ENCODE measurements at regions not wholly inside any gene's neighbourhood (a gene's known extent, or its start where the extent isn't known, plus 50 kb on each side); places are given as distances from the start of the nearest gene placed in this dataset.
"Not testable (repeated sequence)": the region's sequence is repeated elsewhere in the genome, so short reads cannot be mapped to it uniquely, and the experiment has no call there.

GRCh38 chr2:237209885-237210284 lies 124.2 kb downstream of the COPS8 start:
- Histone ChIP-seq H3K4me3 (no peak overlapping the region), H3K9me3 (no peaks in the 10 kb centered on the region), H3K4me1 (peaks cover 4% of the 10 kb centered on the region), H3K27me3 (no peaks in the 10 kb centered on the region), H3K27ac (no peak overlapping the region), H3K36me3 (ENCODE audit: low read depth, missing control alignments) (no peaks in the 10 kb centered on the region)
- TF ChIP-seq POLR2A (IDR thresholded peaks at IDR 0.05): no peak
- TF ChIP-seq CTCF (IDR thresholded peaks at IDR 0.05): no peak
- WGBS, 2 donors: 64 to 75% methylated on average over 6 of the region's 6 CpGs
- intact Hi-C loops (cut with DNase I; ENCODE audit: low total_unique reads): no loop called here
- DNase-seq: no peak

- TF ChIP-seq CTCF (IDR thresholded peaks at IDR 0.05) (no peak), POLR2A (IDR thresholded peaks at IDR 0.05) (no peak)
- no peak for DNase-seq
- Histone ChIP-seq H3K9me3 (no peaks in the 10 kb centered on the region), H3K36me3 (ENCODE audit: low read depth, missing control alignments) (no peaks in the 10 kb centered on the region), H3K27ac (no peak overlapping the region), H3K27me3 (no peaks in the 10 kb centered on the region), H3K4me1 (peaks cover 4% of the 10 kb centered on the region), H3K4me3 (no peak overlapping the region)
- WGBS, 2 donors: 90% methylated on average over 7 of the region's 7 CpGs
- intact Hi-C loops (cut with DNase I; ENCODE audit: low total_unique reads): no loop called here
Observed at GRCh38 chr2:237210297-237210696, 124.6 kb downstream of the COPS8 start.

GRCh38 chr2:237210763-237211162 lies 125.1 kb downstream of the COPS8 start:
- DNase-seq: peak; percentile 1
- Histone ChIP-seq H3K9me3 (no peaks in the 10 kb centered on the region), H3K27me3 (no peaks in the 10 kb centered on the region), H3K4me1 (peaks cover 4% of the 10 kb centered on the region), H3K36me3 (ENCODE audit: low read depth, missing control alignments) (no peaks in the 10 kb centered on the region), H3K4me3 (no peak overlapping the region), H3K27ac (no peak overlapping the region)
- intact Hi-C loops (cut with DNase I; ENCODE audit: low total_unique reads): no loop called here
- TF ChIP-seq POLR2A (IDR thresholded peaks at IDR 0.05): no peak
- TF ChIP-seq CTCF (IDR thresholded peaks at IDR 0.05): no peak
- WGBS, 2 donors: 78 to 79% methylated on average over 6 of the region's 6 CpGs

- DNase-seq; H3K4me1 ChIP-seq; intact Hi-C loops (cut with DNase I; ENCODE audit: low total_unique reads); H3K9me3 ChIP-seq; H3K27ac ChIP-seq; H3K4me3 ChIP-seq; H3K27me3 ChIP-seq; H3K36me3 ChIP-seq (ENCODE audit: low read depth, missing control alignments): not testable (repeated sequence)
- 67 to 73% methylated on average over 9 of the region's 9 CpGs for WGBS, 2 donors
Observed at GRCh38 chr2:237212356-237213279, 126.9 kb downstream of the COPS8 start.

GRCh38 chr2:237213315-237214022 lies 127.8 kb downstream of the COPS8 start:
- Histone ChIP-seq H3K27ac (no peak overlapping the region), H3K4me3 (no peak overlapping the region), H3K4me1 (peaks cover 4% of the 10 kb centered on the region), H3K27me3 (no peaks in the 10 kb centered on the region), H3K36me3 (ENCODE audit: low read depth, missing control alignments) (no peaks in the 10 kb centered on the region), H3K9me3 (no peaks in the 10 kb centered on the region)
- WGBS, 2 donors: 22 to 29% methylated on average over 10 of the region's 10 CpGs
- intact Hi-C loops (cut with DNase I; ENCODE audit: low total_unique reads): no loop called here
- peak; percentile 67 for DNase-seq
- TF ChIP-seq POLR2A (IDR thresholded peaks at IDR 0.05) (no peak), CTCF (IDR thresholded peaks at IDR 0.05) (no peak)
